Endodermal cell (in vitro differentiated cells): ENCODE measurements at regions not wholly inside any gene's neighbourhood (a gene's known extent, or its start where the extent isn't known, plus 50 kb on each side); places are given as distances from the start of the nearest gene placed in this dataset.
A peak's percentile ranks its signal among the peaks of the same experiment; 100 is the strongest.

Experiments used
- DNase-seq: peaks from one replicate; pipeline ENCODE4 v3.0.0-alpha.2; 2017
- H3K27ac ChIP-seq: 2 replicates; pipeline ENCODE4 v1.5.1; 2013; ENCODE audit warnings: mild to moderate bottlenecking, low read depth, low read length, moderate library complexity
- H3K27me3 ChIP-seq: 2 replicates; pipeline ENCODE4 v1.6.1; 2013; ENCODE audit warnings: mild to moderate bottlenecking, low read length, moderate library complexity; ENCODE audit not compliant: insufficient read depth, control insufficient read depth, poor library complexity, severe bottlenecking
- H3K36me3 ChIP-seq: 2 replicates; pipeline ENCODE4 v1.7.0; 2013; ENCODE audit warnings: mild to moderate bottlenecking, low read length, moderate library complexity; ENCODE audit not compliant: control insufficient read depth, insufficient read depth
- H3K4me1 ChIP-seq: one replicate; pipeline ENCODE4 v1.7.0; 2013; ENCODE audit warnings: low read length; ENCODE audit not compliant: control insufficient read depth, insufficient read depth
- H3K4me3 ChIP-seq: 2 replicates; pipeline ENCODE4 v1.5.1; 2013; ENCODE audit warnings: mild to moderate bottlenecking, low read length, moderate library complexity
- H3K9ac ChIP-seq: 2 replicates; pipeline ENCODE4 v1.6.1; 2013; ENCODE audit warnings: mild to moderate bottlenecking, low read length, moderate library complexity; ENCODE audit not compliant: poor library complexity, severe bottlenecking; ENCODE audit errors: extremely low read depth
- H3K9me3 ChIP-seq: 2 replicates; pipeline ENCODE4 v1.6.1; 2013; ENCODE audit warnings: mild to moderate bottlenecking, low read length, moderate library complexity; ENCODE audit not compliant: control insufficient read depth
- H3K27ac Mint-ChIP-seq: 2 replicates; pipeline ENCODE4 v1.8.0; 2020; ENCODE audit warnings: mixed read lengths
- H3K27me3 Mint-ChIP-seq: 2 replicates; pipeline ENCODE4 v1.8.0; 2021; ENCODE audit warnings: mild to moderate bottlenecking, mixed read lengths; ENCODE audit not compliant: insufficient read depth
- H3K36me3 Mint-ChIP-seq: 2 replicates; pipeline ENCODE4 v1.8.0; 2020; ENCODE audit warnings: low read depth, mixed read lengths
- H3K4me1 Mint-ChIP-seq: 2 replicates; pipeline ENCODE4 v1.8.0; 2020; ENCODE audit warnings: mixed read lengths
- H3K4me3 Mint-ChIP-seq: 2 replicates; pipeline ENCODE4 v1.8.0; 2020; ENCODE audit warnings: mild to moderate bottlenecking, moderate library complexity, mixed read lengths
- H3K9me3 Mint-ChIP-seq: 2 replicates; pipeline ENCODE4 v1.8.0; 2020; ENCODE audit warnings: mild to moderate bottlenecking, mixed read lengths
- CTCF ChIP-seq: fragments of 200-600 bp; sonication (generic); conservative IDR thresholded peaks from 2 replicates; pipeline ENCODE4 v1.5.0; 2021; ENCODE audit warnings: antibody characterized with exemption, mild to moderate bottlenecking
- WGBS, 2 experiments: methylation state at CpG; one replicate each; pipeline versions ENCODE4 v1.1.5 to v1.1.7; 2013; ENCODE audit warnings: missing lambda C conversion rate in 2 of 2, mixed read lengths in 1 of 2; ENCODE audit not compliant: insufficient coverage in 1 of 2, insufficient read length in 1 of 2; 5-methylcytosine and 5-hydroxymethylcytosine counted together

- Histone ChIP-seq H3K9ac (no peak overlapping the region), H3K27me3 (no peaks in the 10 kb centered on the region), H3K4me1 (no peaks in the 10 kb centered on the region), H3K36me3 (no peaks in the 10 kb centered on the region), H3K9me3 (peaks cover 4% of the 10 kb centered on the region), H3K27ac (no peak overlapping the region), H3K4me3 (no peak overlapping the region)
- Mint-ChIP-seq H3K27ac (no peak overlapping the region), H3K4me1 (no peaks in the 10 kb centered on the region), H3K4me3 (no peak overlapping the region), H3K36me3 (no peaks in the 10 kb centered on the region), H3K27me3 (peaks cover 6% of the 10 kb centered on the region), H3K9me3 (peaks cover 3% of the 10 kb centered on the region)
- no peak for TF ChIP-seq CTCF
- WGBS, 2 experiments: 94 to 95% methylated on average over 4 to 5 of the region's 5 CpGs
- DNase-seq: peak; percentile 12
Measured at GRCh38 chr10:47101196-47101595, 190.0 kb downstream of the PTPN20 start.

- H3K9ac ChIP-seq: no peak overlapping the region
- TF ChIP-seq CTCF: no peak
- no peaks in the 10 kb centered on the region for H3K36me3 ChIP-seq
- H3K27me3 ChIP-seq: no peaks in the 10 kb centered on the region
- H3K4me1 ChIP-seq: no peaks in the 10 kb centered on the region
- Mint-ChIP-seq H3K9me3 (peaks cover 3% of the 10 kb centered on the region), H3K27me3 (peaks cover 6% of the 10 kb centered on the region), H3K27ac (no peak overlapping the region), H3K4me3 (no peak overlapping the region), H3K4me1 (no peaks in the 10 kb centered on the region), H3K36me3 (no peaks in the 10 kb centered on the region)
- no peak overlapping the region for H3K27ac ChIP-seq
- peak; percentile 9 for DNase-seq
- H3K9me3 ChIP-seq: peaks cover 4% of the 10 kb centered on the region
- 91 to 92% methylated on average over 1 to 3 of the region's 3 CpGs for WGBS, 2 experiments
- H3K4me3 ChIP-seq: no peak overlapping the region
Measured at GRCh38 chr10:47101807-47102206, 190.6 kb downstream of the PTPN20 start.

GRCh38 chr10:47104151-47104605 is 192.9 kb downstream of the PTPN20 start:
- Mint-ChIP-seq H3K4me3 (no peak overlapping the region), H3K4me1 (no peaks in the 10 kb centered on the region), H3K9me3 (peaks cover 3% of the 10 kb centered on the region), H3K27ac (no peak overlapping the region), H3K36me3 (no peaks in the 10 kb centered on the region), H3K27me3 (peaks cover 6% of the 10 kb centered on the region)
- WGBS, 2 experiments: 91 to 100% methylated on average over 2 to 4 of the region's 4 CpGs
- Histone ChIP-seq H3K27ac (no peak overlapping the region), H3K27me3 (no peaks in the 10 kb centered on the region), H3K4me1 (no peaks in the 10 kb centered on the region), H3K9me3 (peaks cover 4% of the 10 kb centered on the region), H3K36me3 (no peaks in the 10 kb centered on the region), H3K9ac (no peak overlapping the region), H3K4me3 (no peak overlapping the region)
- peak; percentile 12 for DNase-seq
- TF ChIP-seq CTCF: no peak
